Spinal cord (tissue), 10 donors: ENCODE measurements at regions not wholly inside any gene's neighbourhood (a gene's known extent, or its start where the extent isn't known, plus 50 kb on each side); places are given as distances from the start of the nearest gene placed in this dataset. TPM values are rescaled to one million over a fixed set of nuclear protein-coding genes. Genes with fewer than 3 reads are reported as not detected.

Experiments used
- DNase-seq, 6 donors: peaks; one replicate each; pipeline versions ENCODE4 v3.0.0 to v3.0.0-alpha.2; 2013 to 2015; ENCODE audit warnings: low spot score in 6 of 6, low read depth in 4 of 6
- H3K27ac ChIP-seq: one replicate; pipeline ENCODE4 v1.5.1; 2013; ENCODE audit warnings: low read depth, low read length, control low read depth
- H3K27me3 ChIP-seq: one replicate; pipeline ENCODE4 v1.6.1; 2013; ENCODE audit warnings: low read length; ENCODE audit not compliant: control insufficient read depth, insufficient read depth
- H3K36me3 ChIP-seq: one replicate; pipeline ENCODE4 v1.6.1; 2013; ENCODE audit warnings: low read length; ENCODE audit not compliant: control insufficient read depth, insufficient read depth
- H3K4me1 ChIP-seq: one replicate; pipeline ENCODE4 v1.6.1; 2013; ENCODE audit warnings: low read length; ENCODE audit not compliant: control insufficient read depth, insufficient read depth
- H3K4me3 ChIP-seq: one replicate; pipeline ENCODE4 v1.5.1; 2013; ENCODE audit warnings: low read depth, low read length, control low read depth
- H3K9me3 ChIP-seq: one replicate; pipeline ENCODE4 v1.6.1; 2013; ENCODE audit warnings: low read length; ENCODE audit not compliant: control insufficient read depth, insufficient read depth
- WGBS: methylation state at CpG from one replicate; pipeline ENCODE4 v1.1.5; 2013; ENCODE audit warnings: missing lambda C conversion rate; ENCODE audit not compliant: insufficient coverage; 5-methylcytosine and 5-hydroxymethylcytosine counted together
- small RNA-seq: library from RNA; depleted of rRNA; stranded (forward); fragments of <200 nt; gene quantifications from one replicate; pipeline ENCODE3, GENCODE V24; 2014; ENCODE audit warnings: low replicate concordance
- donor health status: healthy.

DNA sequence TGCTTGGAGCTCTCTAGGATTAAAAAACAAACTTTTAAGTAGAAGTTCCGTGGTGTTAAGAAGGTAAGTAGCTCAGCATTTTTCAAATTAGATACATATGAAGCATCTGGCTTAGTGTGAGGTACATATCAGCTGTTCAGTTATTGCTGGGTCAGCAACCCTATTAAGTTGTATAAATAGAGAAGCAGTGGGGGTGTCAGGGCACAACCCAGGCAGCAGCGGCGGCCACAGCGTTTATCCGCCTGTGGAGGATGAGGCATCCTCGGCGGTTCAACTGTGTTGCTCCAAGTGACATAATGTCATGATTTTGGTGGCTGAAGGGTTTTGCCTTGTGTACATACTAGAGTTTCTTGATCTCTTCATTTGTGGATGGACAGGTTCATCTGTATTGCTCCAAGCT lies 54.6 kb upstream of the KIF5B start:
- Histone ChIP-seq H3K27ac (no peak overlapping the region), H3K36me3 (no peaks in the 10 kb centered on the region), H3K4me3 (no peak overlapping the region), H3K4me1 (no peaks in the 10 kb centered on the region), H3K9me3 (no peaks in the 10 kb centered on the region), H3K27me3 (no peaks in the 10 kb centered on the region)
- WGBS = 92% methylated on average over 7 of the region's 7 CpGs
- DNase-seq = no peak

DNA sequence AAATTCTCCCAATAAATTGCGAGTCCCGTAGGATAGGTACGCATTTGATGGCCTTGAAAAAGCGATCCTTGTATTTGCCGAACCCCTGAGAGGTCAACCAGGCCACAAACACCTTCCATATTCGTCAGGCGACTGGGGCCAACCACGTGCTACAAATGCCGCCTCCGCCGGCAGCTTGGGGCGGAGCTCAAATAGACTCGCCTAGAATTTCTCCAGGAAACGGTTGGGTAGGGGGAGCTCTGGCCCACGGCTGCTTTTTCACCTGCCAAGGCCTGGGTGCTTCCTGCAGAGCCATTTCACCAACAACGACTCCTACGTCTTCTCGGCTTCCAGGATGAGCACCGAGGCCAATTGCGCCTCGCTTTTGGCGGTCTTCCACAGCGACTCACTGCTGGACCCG lies 53.4 kb upstream of the KIF5B start:
- no peaks in the 10 kb centered on the region for H3K27me3 ChIP-seq
- 90% methylated on average over 24 of the region's 24 CpGs for WGBS
- H3K4me1 ChIP-seq = no peaks in the 10 kb centered on the region
- H3K36me3 ChIP-seq = no peaks in the 10 kb centered on the region
- H3K9me3 ChIP-seq = no peaks in the 10 kb centered on the region
- DNase-seq = no peak
- no peak overlapping the region for H3K27ac ChIP-seq
- no peak overlapping the region for H3K4me3 ChIP-seq

Small RNA genes in the stretch of these regions (small RNA-seq; reads per million reads assigned to genes)
- gene AL161932.1 (not detected), gene RNU7-22P (not detected)
